Prostate gland (tissue), 2 donors: ENCODE measurements at regions not wholly inside any gene's neighbourhood (a gene's known extent, or its start where the extent isn't known, plus 50 kb on each side); places are given as distances from the start of the nearest gene placed in this dataset.
"Not testable (repeated sequence)": the region's sequence is repeated elsewhere in the genome, so short reads cannot be mapped to it uniquely, and the experiment has no call there.

Experiments
- POLR2A ChIP-seq: fragments of 450-650 bp; IDR thresholded peaks from one replicate; pipeline ENCODE4 v1.6.1; 2016; ENCODE audit warnings: antibody characterized with exemption, mild to moderate bottlenecking
- POLR2AphosphoS5 ChIP-seq: sonication (generic); formaldehyde crosslinking; IDR thresholded peaks from one replicate; pipeline ENCODE4 v1.6.1; 2017; ENCODE audit warnings: antibody characterized with exemption
- TF ChIP-seq, protein P1 (sequence below), 4 experiments: fragments of 200-600 bp in 2 of 4; fragments of 450-650 bp in 2 of 4; sonication (generic) in 2 of 4; IDR thresholded peaks; 1 replicate in 3 of 4; 2 replicates in 1 of 4; pipeline ENCODE4 v1.5.1; 2016 to 2019; ENCODE audit warnings: antibody characterized with exemption in 4 of 4, mild to moderate bottlenecking in 2 of 4, moderate library complexity in 2 of 4

DNA sequence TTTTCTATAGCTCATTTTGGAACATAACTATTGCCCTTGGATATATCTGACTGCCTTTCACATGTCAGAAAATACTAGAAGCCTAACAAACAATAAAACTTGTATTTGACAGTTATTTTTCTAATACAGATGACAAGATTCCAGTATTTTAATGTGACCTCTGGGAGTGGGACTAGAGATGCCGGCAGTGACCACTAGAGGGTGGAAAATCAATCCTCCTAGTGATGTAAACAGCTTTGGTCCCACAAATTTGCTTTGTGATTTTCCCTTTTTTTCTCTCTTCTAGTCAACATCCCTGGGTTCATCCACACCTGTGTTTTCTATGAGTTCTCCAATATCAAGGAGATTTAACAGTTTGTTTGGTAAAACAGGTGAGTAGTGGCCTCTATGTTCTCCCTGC lies 615.1 kb downstream of the SPATA31A6 start:
- not testable (repeated sequence) for TF ChIP-seq POLR2AphosphoS5, POLR2A
- TF ChIP-seq, protein P1, sequence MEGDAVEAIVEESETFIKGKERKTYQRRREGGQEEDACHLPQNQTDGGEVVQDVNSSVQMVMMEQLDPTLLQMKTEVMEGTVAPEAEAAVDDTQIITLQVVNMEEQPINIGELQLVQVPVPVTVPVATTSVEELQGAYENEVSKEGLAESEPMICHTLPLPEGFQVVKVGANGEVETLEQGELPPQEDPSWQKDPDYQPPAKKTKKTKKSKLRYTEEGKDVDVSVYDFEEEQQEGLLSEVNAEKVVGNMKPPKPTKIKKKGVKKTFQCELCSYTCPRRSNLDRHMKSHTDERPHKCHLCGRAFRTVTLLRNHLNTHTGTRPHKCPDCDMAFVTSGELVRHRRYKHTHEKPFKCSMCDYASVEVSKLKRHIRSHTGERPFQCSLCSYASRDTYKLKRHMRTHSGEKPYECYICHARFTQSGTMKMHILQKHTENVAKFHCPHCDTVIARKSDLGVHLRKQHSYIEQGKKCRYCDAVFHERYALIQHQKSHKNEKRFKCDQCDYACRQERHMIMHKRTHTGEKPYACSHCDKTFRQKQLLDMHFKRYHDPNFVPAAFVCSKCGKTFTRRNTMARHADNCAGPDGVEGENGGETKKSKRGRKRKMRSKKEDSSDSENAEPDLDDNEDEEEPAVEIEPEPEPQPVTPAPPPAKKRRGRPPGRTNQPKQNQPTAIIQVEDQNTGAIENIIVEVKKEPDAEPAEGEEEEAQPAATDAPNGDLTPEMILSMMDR (IDR thresholded peaks at IDR 0.05) = not testable (repeated sequence)
